Activated CD8-positive, alpha-beta T cell treated with anti-CD3 and anti-CD28 coated beads, Interleukin-2, amount 10 ng/mL, durations not matched to agents 7 days and 5 days (primary cell): ENCODE measurements at regions not wholly inside any gene's neighbourhood (a gene's known extent, or its start where the extent isn't known, plus 50 kb on each side); places are given as distances from the start of the nearest gene placed in this dataset.

Experiments used
- ATAC-seq: fragments of 150-1000 bp; cut with Tn5 transposase; one replicate; pipeline ENCODE4 v1.10.0; 2021; ENCODE audit warnings: moderate library complexity
- CTCF ChIA-PET: fragments of 350-600 bp; sonication (Branson Sonifier 250); formaldehyde crosslinking; loops from one replicate; lab custom pipeline; 2021; ENCODE audit warnings: antibody characterized with exemption; lab: Charles Lee
- POLR2A ChIA-PET: fragments of 350-600 bp; sonication (Branson Sonifier 250); formaldehyde crosslinking; loops from one replicate; lab custom pipeline; 2021; ENCODE audit warnings: antibody characterized with exemption; lab: Charles Lee
- DNase-seq: peaks from one replicate; pipeline ENCODE4 v3.0.0-alpha.2; 2020
- H3K27ac Mint-ChIP-seq: one replicate; pipeline ENCODE4 v1.8.0; 2021; ENCODE audit warnings: mild to moderate bottlenecking, mixed read lengths
- H3K27me3 Mint-ChIP-seq: one replicate; pipeline ENCODE4 v1.8.0; 2021; ENCODE audit warnings: low read depth, mixed read lengths
- H3K36me3 Mint-ChIP-seq: one replicate; pipeline ENCODE4 v1.8.0; 2021; ENCODE audit warnings: low read depth, mixed read lengths
- H3K4me1 Mint-ChIP-seq: one replicate; pipeline ENCODE4 v1.8.0; 2021; ENCODE audit warnings: low read depth, mixed read lengths
- H3K4me3 Mint-ChIP-seq: one replicate; pipeline ENCODE4 v1.8.0; 2021; ENCODE audit warnings: mild to moderate bottlenecking, mixed read lengths
- H3K9me3 Mint-ChIP-seq: one replicate; pipeline ENCODE4 v1.8.0; 2022; ENCODE audit warnings: mixed read lengths; ENCODE audit not compliant: insufficient read depth

- H3K9me3 Mint-ChIP-seq = peaks cover 4% of the 10 kb centered on the region
- no peak overlapping the region for H3K4me3 Mint-ChIP-seq
- H3K36me3 Mint-ChIP-seq = no peaks in the 10 kb centered on the region
- DNase-seq = no peak
- no peak overlapping the region for H3K27ac Mint-ChIP-seq
- ChIA-PET POLR2A (no interaction called here), CTCF (no interaction called here)
- no peak for ATAC-seq
- H3K27me3 Mint-ChIP-seq = no peaks in the 10 kb centered on the region
- no peaks in the 10 kb centered on the region for H3K4me1 Mint-ChIP-seq
Measured at GRCh38 chr9:78921341-78921740, 624.4 kb downstream of the PSAT1 start.

DNA sequence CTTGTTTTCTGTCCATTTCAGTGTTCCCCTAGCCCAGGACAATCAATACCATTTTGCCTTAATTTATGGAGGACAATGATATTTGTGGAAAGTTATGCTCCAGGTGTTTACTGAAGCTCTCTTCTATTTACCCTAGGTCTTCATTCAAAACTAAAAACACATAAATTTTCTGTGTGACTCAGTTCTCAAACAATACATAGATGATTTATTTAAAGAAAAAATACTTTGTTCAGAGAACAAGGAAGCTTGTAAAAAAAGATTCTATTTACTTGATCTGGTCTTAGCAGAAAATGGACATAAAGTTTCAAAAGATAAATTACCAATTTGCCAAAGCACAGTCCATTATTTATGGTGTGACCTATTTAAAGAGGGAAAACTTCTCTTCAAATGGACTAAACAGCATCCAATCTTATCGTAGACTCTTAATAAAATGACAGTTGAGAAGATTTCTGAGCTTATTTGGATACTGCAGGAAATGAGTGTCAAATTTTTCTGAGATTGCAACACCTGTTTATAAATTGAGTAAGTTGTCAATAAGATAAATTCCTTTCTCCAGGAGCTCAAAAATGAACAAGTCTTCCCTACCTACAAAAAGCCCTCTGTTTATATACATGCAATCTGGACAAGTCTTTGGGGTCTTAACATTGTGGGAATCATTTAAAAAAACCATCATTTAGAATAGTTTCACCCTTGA is 627.2 kb downstream of the PSAT1 start:
- H3K4me3 Mint-ChIP-seq = no peak overlapping the region
- H3K36me3 Mint-ChIP-seq = no peaks in the 10 kb centered on the region
- ChIA-PET POLR2A (no interaction called here), CTCF (no interaction called here)
- DNase-seq (no peak), ATAC-seq (no peak)
- no peaks in the 10 kb centered on the region for H3K4me1 Mint-ChIP-seq
- no peaks in the 10 kb centered on the region for H3K27me3 Mint-ChIP-seq
- H3K9me3 Mint-ChIP-seq = no peaks in the 10 kb centered on the region
- no peak overlapping the region for H3K27ac Mint-ChIP-seq

DNA sequence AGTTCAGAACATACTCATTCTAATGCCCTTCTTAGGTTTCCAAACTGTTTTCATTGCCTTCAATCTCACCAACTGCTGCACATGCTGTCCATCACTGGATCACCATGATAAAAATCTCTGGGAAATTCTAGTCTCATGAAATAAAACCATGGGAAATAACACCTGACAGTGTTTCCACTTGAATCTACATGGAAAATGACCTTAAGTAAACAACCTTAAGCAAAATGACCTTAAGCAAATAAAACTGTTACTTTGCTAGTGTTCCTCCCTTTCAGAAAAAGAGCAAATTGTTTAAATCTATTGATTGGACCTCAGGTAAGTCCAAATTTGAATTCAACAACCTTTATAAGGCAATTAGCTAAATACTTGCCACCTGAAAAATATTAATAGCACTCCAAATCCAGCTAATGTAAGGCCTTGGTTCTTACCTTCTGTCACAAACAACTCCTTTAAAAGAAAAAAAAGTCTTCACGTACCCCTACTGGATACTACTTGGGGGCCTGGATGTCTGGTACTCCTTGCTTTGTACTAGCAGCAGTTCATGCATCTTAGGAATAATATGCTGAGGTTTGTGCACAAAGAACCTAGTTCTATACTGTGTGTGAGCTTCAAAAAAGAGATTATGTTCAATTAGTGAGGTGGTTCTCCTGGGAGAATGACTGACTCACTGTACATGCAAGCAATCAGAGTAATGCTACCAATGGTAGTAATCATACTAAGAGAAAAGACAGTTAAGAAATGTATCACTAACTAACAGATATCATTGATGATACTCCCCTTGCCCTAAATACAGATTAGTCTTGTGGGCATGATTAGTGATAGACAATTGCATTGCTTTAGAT is 630.4 kb downstream of the PSAT1 start:
- no peak for ATAC-seq
- Mint-ChIP-seq H3K4me1 (no peaks in the 10 kb centered on the region), H3K36me3 (no peaks in the 10 kb centered on the region), H3K27me3 (no peaks in the 10 kb centered on the region), H3K4me3 (no peak overlapping the region), H3K9me3 (no peaks in the 10 kb centered on the region), H3K27ac (no peak overlapping the region)
- DNase-seq = no peak
- POLR2A ChIA-PET = no interaction called here
- CTCF ChIA-PET = no interaction called here

DNA sequence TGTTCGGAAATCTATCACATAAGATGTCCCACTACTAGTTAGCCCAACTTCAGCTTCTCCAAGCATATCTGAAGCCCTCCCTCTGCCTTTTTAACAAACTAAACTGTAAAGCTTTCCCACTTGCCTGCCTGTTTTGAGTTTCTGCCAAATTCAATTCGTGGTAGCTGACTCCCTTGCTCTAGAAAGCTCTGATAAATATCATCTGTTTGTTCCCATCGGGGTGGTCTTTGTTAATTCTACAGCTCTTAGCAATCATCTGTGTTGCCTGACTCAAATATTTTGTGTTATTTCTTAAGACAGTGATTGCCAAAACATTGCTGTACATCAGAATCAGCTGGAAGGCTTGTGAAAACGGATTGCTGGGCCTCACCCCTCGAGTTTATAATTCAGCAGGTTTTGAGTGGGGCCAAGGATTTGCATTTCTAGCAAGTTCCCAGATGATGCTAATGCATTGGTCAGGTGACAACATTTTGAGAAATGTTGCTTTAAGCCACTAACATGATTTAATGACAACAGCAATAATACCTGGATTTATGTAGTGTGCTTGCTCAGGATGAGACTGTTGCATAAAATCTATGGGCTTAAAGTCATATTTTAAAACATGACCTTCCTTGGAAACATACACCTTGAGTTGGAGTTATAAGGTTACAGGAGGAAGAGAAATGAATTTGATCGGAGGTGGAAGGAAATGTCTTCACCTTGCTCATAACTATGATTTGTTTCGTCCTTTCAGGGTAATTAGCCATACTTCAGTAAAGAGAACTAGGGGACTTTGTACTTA is 631.9 kb downstream of the PSAT1 start:
- H3K27me3 Mint-ChIP-seq = no peaks in the 10 kb centered on the region

DNA sequence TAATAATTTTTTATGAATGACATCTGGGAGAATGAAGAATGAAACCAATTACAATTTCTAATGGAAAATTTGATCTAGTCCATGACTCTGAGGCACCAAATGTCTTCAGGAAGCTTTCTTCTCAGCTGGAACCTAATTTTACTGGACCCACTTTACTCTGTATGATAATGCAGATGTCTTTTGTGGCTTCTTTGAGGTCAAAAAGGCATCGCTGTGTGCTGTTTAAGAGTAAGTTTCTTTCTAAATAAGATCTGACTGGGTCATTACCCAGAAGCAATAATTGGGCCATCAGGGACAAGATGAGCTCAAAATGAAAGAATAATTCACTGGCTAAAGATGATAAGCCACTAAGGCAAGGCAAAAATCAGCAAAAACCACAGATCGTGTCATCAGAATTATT is 633.4 kb downstream of the PSAT1 start:
- POLR2A ChIA-PET = no interaction called here
- Mint-ChIP-seq H3K4me3 (no peak overlapping the region), H3K27me3 (no peaks in the 10 kb centered on the region), H3K27ac (no peak overlapping the region), H3K36me3 (no peaks in the 10 kb centered on the region), H3K4me1 (no peaks in the 10 kb centered on the region), H3K9me3 (no peaks in the 10 kb centered on the region)
- ATAC-seq (no peak), DNase-seq (no peak)
- CTCF ChIA-PET = no interaction called here

More for the DNA sequence above, 631.9 kb downstream of the PSAT1 start:
- no peak overlapping the region for H3K4me3 Mint-ChIP-seq
- no peak for DNase-seq
- no peak overlapping the region for H3K27ac Mint-ChIP-seq
- ATAC-seq = no peak
- POLR2A ChIA-PET = no interaction called here
- H3K36me3 Mint-ChIP-seq = no peaks in the 10 kb centered on the region
- H3K9me3 Mint-ChIP-seq = no peaks in the 10 kb centered on the region
- CTCF ChIA-PET = no interaction called here
- no peaks in the 10 kb centered on the region for H3K4me1 Mint-ChIP-seq

DNA sequence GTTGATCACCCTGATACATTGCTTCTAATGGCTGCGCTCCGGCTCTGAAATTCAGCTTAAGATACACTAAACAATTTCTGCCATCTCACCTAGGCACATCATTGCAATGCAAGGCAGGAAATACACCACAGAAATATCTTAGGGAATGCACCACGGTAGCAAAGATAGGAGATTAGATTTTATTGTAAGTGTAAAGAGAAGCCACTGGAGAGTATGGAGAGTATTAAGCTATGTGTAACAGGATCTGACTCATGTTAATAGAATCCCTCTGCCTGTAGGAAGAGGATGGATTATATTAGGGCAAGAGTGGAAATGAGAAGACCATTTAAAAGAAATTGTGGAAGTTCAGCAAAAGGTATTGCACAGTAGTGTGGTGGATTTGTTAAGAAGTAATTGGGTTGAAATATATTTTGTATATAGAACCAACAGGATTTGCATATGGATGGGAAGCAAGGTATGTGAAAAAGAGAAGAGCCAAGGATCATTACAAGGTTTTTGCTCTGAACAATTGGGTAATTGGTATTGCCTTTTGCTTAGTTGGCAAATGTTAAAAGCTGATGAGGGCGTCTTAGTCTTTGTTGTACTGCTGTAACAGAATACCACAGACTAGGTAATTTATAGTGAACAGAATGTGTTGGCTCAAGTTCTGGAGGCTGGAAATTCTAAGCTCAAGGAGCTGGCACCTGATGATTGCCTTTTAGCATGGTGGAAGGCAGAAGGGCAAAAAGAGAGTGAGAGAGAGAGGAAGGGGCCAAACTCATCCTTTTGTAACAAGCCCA is 636.1 kb downstream of the PSAT1 start:
- Mint-ChIP-seq H3K4me3 (no peak overlapping the region), H3K9me3 (no peaks in the 10 kb centered on the region), H3K4me1 (no peaks in the 10 kb centered on the region), H3K27me3 (no peaks in the 10 kb centered on the region), H3K27ac (no peak overlapping the region), H3K36me3 (no peaks in the 10 kb centered on the region)
- ATAC-seq = no peak
- ChIA-PET CTCF (no interaction called here), POLR2A (no interaction called here)
- no peak for DNase-seq

GRCh38 chr9:78934880-78935279 is 636.9 kb upstream of the TLE4 start:
- Mint-ChIP-seq H3K36me3 (no peaks in the 10 kb centered on the region), H3K4me1 (no peaks in the 10 kb centered on the region), H3K4me3 (no peak overlapping the region), H3K27ac (no peak overlapping the region), H3K9me3 (no peaks in the 10 kb centered on the region), H3K27me3 (no peaks in the 10 kb centered on the region)
- DNase-seq (no peak), ATAC-seq (no peak)
- POLR2A ChIA-PET = no interaction called here
- CTCF ChIA-PET = no interaction called here

DNA sequence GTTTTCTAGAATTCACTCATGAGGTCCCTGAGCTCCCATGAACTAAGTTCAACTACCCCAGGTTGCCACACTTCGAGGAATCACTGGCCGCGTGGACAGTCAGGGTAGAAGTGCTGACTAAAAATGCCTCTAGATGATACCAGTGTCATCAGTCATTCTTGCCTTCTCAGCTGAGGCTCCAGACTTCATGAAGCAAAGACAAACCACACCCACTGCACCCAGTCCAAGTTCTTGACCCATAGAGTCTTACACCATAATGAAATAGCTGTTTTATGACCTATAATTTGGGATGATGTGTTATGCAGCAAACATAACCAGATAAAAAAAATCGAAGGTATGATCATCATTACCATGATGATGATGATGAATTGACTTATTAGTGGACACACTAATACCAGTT is 632.9 kb upstream of the TLE4 start:
- ATAC-seq (no peak), DNase-seq (no peak)
- H3K9me3 Mint-ChIP-seq = no peaks in the 10 kb centered on the region
- POLR2A ChIA-PET = no interaction called here
- no peaks in the 10 kb centered on the region for H3K36me3 Mint-ChIP-seq
- H3K27me3 Mint-ChIP-seq = no peaks in the 10 kb centered on the region
- CTCF ChIA-PET = no interaction called here
- no peaks in the 10 kb centered on the region for H3K4me1 Mint-ChIP-seq
- no peak overlapping the region for H3K4me3 Mint-ChIP-seq
- no peak overlapping the region for H3K27ac Mint-ChIP-seq

GRCh38 chr9:78939311-78940065 is 632.3 kb upstream of the TLE4 start:
- DNase-seq (no peak), ATAC-seq (no peak)
- POLR2A ChIA-PET = no interaction called here
- H3K4me1 Mint-ChIP-seq = no peaks in the 10 kb centered on the region
- H3K36me3 Mint-ChIP-seq = no peaks in the 10 kb centered on the region
- CTCF ChIA-PET = no interaction called here
- no peaks in the 10 kb centered on the region for H3K9me3 Mint-ChIP-seq
- H3K27me3 Mint-ChIP-seq = no peaks in the 10 kb centered on the region
- no peak overlapping the region for H3K27ac Mint-ChIP-seq
- no peak overlapping the region for H3K4me3 Mint-ChIP-seq

DNA sequence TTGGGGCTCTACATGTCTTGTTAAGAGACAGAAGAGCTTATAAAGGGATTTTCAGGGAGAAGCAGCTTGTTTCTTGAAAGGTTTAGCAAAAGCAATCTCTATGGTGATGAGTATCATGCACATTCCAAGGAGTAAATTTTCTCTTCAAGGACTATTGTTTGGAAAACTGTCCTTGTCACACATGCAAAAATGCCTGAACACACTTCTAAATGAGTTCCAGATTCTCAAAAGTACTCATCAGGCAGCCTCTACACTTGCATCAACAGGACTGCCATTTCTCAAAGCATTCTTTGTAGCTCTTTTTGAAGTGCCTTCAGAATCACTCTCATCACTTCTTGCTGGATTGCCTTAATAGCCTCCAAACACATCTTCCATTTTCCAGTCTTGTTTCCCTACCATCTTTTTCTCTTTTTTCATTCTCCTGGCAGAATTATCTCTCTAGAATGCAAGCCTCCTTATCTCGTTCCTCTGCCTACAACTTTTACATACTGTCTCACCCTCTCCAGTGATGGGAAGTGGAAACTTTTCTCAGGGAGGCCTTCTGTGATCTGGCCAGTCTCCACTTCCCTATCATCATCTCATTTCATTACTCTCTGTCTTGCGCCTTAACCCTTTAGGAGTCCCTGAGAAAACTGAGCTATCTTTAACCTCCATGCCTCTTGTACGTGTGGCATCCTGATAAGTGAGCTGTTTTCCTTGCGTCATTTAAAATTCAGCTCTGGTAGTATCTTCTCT is 631.5 kb upstream of the TLE4 start:
- no peak for ATAC-seq
- H3K27me3 Mint-ChIP-seq = no peaks in the 10 kb centered on the region
- H3K4me3 Mint-ChIP-seq = no peak overlapping the region
- H3K9me3 Mint-ChIP-seq = no peaks in the 10 kb centered on the region
- ChIA-PET POLR2A (no interaction called here), CTCF (no interaction called here)
- H3K36me3 Mint-ChIP-seq = no peaks in the 10 kb centered on the region
- no peaks in the 10 kb centered on the region for H3K4me1 Mint-ChIP-seq
- no peak overlapping the region for H3K27ac Mint-ChIP-seq
- no peak for DNase-seq

GRCh38 chr9:78954286-78954685 is 617.5 kb upstream of the TLE4 start:
- ChIA-PET POLR2A (no interaction called here), CTCF (no interaction called here)
- no peak overlapping the region for H3K4me3 Mint-ChIP-seq
- H3K36me3 Mint-ChIP-seq = no peaks in the 10 kb centered on the region
- peaks cover 2% of the 10 kb centered on the region for H3K9me3 Mint-ChIP-seq
- H3K27me3 Mint-ChIP-seq = no peaks in the 10 kb centered on the region
- DNase-seq = no peak
- ATAC-seq = no peak
- no peaks in the 10 kb centered on the region for H3K4me1 Mint-ChIP-seq
- no peak overlapping the region for H3K27ac Mint-ChIP-seq
